NT2/D1 (cell line): ENCODE measurements at regions not wholly inside any gene's neighbourhood (a gene's known extent, or its start where the extent isn't known, plus 50 kb on each side); places are given as distances from the start of the nearest gene placed in this dataset.

Experiments used
- DNase-seq: peaks from one replicate; pipeline ENCODE4 v3.0.0-alpha.2; 2011; ENCODE audit warnings: low read depth, low spot score
- H3K27me3 ChIP-seq: 2 replicates; pipeline ENCODE4 v1.6.0; 2011; ENCODE audit warnings: mild to moderate bottlenecking; ENCODE audit not compliant: insufficient read length, insufficient read depth
- H3K36me3 ChIP-seq: 2 replicates; pipeline ENCODE4 v1.6.1; 2011; ENCODE audit warnings: mild to moderate bottlenecking, low read length, mixed read lengths; ENCODE audit not compliant: insufficient read depth, insufficient read length
- H3K4me1 ChIP-seq: 2 replicates; pipeline ENCODE4 v1.5.1; 2011; ENCODE audit not compliant: insufficient read depth, insufficient read length
- H3K4me3 ChIP-seq: 2 replicates; pipeline ENCODE4 v1.5.1; 2011; ENCODE audit warnings: low read depth; ENCODE audit not compliant: insufficient read length
- H3K9ac ChIP-seq: 2 replicates; pipeline ENCODE4 v1.6.0; 2011; ENCODE audit warnings: low read depth; ENCODE audit not compliant: insufficient read length
- H3K9me3 ChIP-seq: 2 replicates; pipeline ENCODE4 v1.5.1; 2011; ENCODE audit warnings: mild to moderate bottlenecking, low read length; ENCODE audit not compliant: insufficient read depth
- SUZ12 ChIP-seq: IDR thresholded peaks from 2 replicates; pipeline ENCODE4 v1.6.1; 2011; ENCODE audit not compliant: insufficient read length, insufficient read depth; ENCODE audit errors: extremely low read depth
- YY1 ChIP-seq: IDR thresholded peaks from 2 replicates; pipeline ENCODE4 v1.6.1; 2011; ENCODE audit not compliant: insufficient read length, insufficient read depth
- ZNF274 ChIP-seq: IDR thresholded peaks from 2 replicates; pipeline ENCODE4 v1.6.1; 2011; ENCODE audit warnings: mild to moderate bottlenecking, low read depth, low read length

DNA sequence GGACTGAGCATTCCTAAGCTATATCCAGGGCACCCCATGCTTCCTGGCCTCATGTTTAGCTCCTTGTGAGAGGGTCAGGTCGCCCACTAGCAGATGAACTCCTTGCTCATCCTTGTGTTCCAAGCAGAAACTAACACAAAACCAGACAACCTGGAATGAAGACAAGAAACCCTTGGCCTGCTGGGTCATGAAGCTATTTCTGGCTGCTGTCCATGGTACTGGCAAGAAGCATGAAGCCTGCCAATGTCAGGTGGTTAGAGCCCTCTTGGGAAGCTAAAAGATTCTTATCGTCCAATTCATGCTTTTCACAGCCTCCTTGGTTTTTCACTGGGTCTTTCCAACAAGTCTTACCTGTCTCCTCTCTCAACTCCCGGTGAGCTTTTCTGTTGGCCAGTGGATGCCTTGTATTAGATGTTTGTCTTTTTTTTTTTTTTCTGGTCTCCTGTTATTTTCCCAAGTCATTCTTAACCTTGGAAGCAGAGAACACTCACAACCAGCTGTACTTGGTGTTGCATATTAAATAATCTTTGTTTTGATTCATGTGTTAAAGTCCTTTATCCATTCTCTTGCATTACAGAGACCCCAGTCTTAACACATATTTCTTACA, 180.3 kb downstream of the ANKRD60 start:
- peaks cover 18% of the 10 kb centered on the region for H3K4me1 ChIP-seq
- no peak overlapping the region for H3K9ac ChIP-seq
- no peaks in the 10 kb centered on the region for H3K36me3 ChIP-seq
- H3K9me3 ChIP-seq = peaks cover 11% of the 10 kb centered on the region; the same call in 1 of the 2 replicates
- no peak overlapping the region for H3K4me3 ChIP-seq
- peak; percentile 57 for DNase-seq
- TF ChIP-seq ZNF274 (no peak), SUZ12 (no peak), YY1 (no peak)
- no peaks in the 10 kb centered on the region for H3K27me3 ChIP-seq

DNA sequence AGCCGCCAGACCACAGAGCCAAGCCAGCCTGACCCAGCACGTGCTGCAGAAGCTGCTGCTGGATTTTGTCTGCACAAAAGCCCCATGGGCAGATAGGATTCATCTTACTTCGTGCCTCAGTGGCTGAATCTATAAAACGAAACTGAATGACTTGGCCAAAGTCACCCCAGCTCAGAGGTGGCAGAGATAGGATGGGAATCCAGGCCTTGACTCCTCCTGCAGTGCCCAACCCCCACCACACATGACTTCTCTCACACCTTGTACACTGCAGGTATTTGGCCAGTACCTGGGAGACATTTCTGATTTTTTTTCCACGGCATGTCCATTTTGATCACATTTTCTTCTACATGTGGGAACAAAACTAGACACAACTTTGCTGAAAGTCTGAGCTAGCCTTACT, 182.1 kb downstream of the ANKRD60 start:
- no peaks in the 10 kb centered on the region for H3K27me3 ChIP-seq
- no peak overlapping the region for H3K9ac ChIP-seq
- peaks cover 4% of the 10 kb centered on the region; the same call in 1 of the 2 replicates for H3K9me3 ChIP-seq
- TF ChIP-seq SUZ12 (no peak), ZNF274 (no peak), YY1 (no peak)
- H3K36me3 ChIP-seq = no peaks in the 10 kb centered on the region
- no peak overlapping the region for H3K4me3 ChIP-seq
- H3K4me1 ChIP-seq = peaks cover 18% of the 10 kb centered on the region
- no peak for DNase-seq

DNA sequence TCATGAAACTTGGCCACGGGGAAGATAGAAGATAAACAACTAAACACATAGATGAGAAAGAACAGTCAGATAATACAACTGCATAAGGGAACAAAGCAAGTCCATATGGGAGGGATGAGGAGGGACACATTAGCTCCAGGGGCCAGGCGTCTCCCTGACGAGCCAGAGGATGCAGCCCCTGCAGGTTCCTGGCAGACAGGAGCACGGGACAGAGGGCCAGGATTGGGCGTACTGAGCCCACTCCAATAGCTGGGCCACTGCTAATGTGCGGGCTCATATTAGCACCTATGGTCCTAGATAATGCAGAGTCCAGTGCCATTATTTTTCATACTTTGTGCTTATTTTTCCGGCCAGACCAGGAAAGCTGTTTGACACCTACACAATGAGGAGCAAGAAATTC, 182.9 kb downstream of the ANKRD60 start:
- Histone ChIP-seq H3K9ac (no peak overlapping the region), H3K27me3 (no peaks in the 10 kb centered on the region), H3K9me3 (no peaks in the 10 kb centered on the region), H3K36me3 (no peaks in the 10 kb centered on the region), H3K4me1 (peaks cover 23% of the 10 kb centered on the region), H3K4me3 (no peak overlapping the region)
- TF ChIP-seq YY1 (no peak), SUZ12 (no peak), ZNF274 (no peak)
- DNase-seq = no peak

DNA sequence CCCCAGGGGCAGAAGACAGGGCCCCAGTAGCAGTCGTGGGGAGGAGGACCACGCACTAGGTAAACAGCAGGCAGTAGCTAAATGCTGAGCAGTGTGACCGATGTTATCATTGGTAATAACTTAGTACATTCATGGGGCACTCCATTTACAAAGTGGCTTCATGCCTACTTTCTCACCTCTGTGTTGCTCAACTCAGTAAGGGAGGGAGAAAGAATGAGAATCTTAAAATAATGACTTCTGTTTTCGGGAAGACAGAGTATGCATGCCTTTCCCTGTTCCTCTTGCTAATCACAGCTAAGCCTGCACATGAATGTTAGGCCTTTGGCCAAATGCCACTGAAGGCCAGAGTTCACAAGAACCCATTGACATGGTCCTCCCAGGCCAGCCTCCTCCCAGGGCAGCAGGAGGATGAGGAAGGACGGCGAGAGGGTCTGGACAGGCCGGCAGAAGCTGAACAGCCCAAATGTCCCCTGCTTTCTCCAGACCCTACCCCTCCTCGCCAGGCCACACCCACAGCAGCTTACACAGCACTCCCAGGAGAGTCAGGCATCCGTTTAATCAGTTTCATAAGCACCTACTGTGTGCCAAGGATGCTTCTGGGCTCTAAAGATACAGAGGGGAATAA, 183.4 kb downstream of the ANKRD60 start:
- DNase-seq = no peak
- no peak for TF ChIP-seq YY1
- TF ChIP-seq SUZ12 = no peak
- TF ChIP-seq ZNF274 = no peak
- no peaks in the 10 kb centered on the region for H3K27me3 ChIP-seq

DNA sequence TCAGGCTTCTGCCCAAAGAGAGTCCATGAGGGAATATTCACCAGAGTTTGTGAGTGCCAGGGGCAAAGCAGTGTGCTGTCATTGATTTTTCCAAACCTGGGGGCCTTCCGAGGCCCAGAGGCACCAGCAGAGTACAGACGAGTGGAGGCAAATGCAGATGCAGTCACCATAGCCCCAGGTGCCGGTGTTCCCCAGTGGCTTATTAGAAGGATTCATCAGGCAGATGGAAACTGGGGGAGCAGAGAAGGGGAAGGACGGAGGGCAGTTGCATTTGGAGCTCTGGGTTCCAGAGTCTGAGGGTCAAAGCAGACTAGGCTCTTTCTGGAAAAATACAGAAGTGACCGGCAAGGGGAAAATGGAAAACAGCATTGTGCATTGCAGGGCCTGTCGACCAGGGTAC, 184.2 kb downstream of the ANKRD60 start:
- Histone ChIP-seq H3K27me3 (no peaks in the 10 kb centered on the region), H3K36me3 (no peaks in the 10 kb centered on the region), H3K9me3 (no peaks in the 10 kb centered on the region), H3K9ac (no peak overlapping the region), H3K4me1 (peaks cover 29% of the 10 kb centered on the region), H3K4me3 (no peak overlapping the region)
- no peak for DNase-seq
- TF ChIP-seq ZNF274 (no peak), YY1 (no peak), SUZ12 (no peak)

More for the DNA sequence above, 183.4 kb downstream of the ANKRD60 start:
- H3K4me1 ChIP-seq = peaks cover 28% of the 10 kb centered on the region
- no peak overlapping the region for H3K9ac ChIP-seq
- H3K4me3 ChIP-seq = no peak overlapping the region
- H3K36me3 ChIP-seq = no peaks in the 10 kb centered on the region
- no peaks in the 10 kb centered on the region for H3K9me3 ChIP-seq

DNA sequence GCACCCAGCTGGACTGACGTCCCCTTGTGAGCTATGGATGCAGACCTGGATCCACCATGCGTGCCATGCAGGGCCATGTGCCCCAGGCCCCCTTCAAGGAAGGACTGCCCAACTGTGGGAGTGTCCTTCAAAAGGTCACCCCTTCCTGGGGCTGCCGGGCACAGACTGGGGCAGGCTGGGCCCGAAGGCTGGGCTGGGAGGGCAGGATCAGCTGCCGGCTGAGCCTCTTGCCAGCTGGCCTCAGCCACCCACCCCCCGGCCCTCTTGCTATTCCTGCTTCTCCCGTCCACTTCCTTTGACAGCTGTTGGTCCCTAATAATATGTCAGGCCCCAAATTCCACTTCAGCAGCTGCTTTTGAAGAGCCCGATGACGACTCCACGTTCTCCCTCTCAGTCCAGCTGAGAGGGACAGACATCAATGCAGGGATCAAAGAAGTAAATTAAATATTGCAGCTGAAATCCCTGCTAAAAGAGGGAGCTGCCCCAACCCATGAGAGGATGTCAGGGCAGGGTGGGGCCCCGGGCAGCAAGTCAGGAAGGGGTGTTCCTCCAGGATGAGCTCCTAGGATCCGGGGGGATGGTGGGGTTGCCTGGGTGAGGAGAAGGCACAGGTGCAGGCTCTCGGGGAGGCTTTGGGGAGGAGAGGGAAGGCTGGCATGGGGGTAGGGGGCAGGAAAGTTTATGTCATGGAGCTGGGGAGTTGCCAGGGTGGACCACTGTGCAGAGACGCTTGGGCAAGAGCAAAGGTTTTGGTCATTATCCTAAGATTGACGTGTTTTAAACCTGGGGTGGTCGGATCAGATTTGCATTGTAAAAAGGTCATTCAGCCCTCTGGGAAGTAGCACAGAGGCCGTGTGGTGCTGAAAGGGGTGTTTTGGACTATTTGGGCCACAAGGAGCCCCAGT, 185.0 kb downstream of the ANKRD60 start:
- Histone ChIP-seq H3K4me3 (no peak overlapping the region), H3K9me3 (no peaks in the 10 kb centered on the region), H3K27me3 (no peaks in the 10 kb centered on the region), H3K36me3 (no peaks in the 10 kb centered on the region), H3K4me1 (peaks cover 29% of the 10 kb centered on the region), H3K9ac (no peak overlapping the region)
- TF ChIP-seq SUZ12 = no peak
- no peak for TF ChIP-seq ZNF274
- no peak for TF ChIP-seq YY1
- DNase-seq = no peak

DNA sequence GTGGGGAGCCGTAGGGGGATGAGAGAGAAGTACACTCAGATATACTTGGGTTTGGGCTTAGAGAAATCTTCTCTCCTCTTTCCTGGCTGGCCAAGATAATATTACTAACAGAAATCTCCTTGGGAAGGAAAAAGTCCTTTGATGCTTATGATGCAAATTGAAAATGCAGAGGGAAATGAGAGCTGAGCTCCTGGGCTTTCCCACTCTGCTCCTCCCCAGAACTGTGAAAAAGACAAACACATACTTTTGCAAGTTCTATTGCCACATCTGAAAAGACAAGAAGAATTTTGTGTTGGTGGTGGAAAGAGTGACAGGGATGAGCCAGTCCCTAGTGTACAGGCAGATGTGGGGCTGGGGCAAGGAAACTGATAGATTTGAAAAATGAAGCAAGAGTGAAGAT, 185.9 kb downstream of the ANKRD60 start:
- H3K9me3 ChIP-seq = no peaks in the 10 kb centered on the region
- H3K27me3 ChIP-seq = no peaks in the 10 kb centered on the region
- H3K9ac ChIP-seq = no peak overlapping the region
- H3K36me3 ChIP-seq = no peaks in the 10 kb centered on the region
- DNase-seq = no peak
- H3K4me3 ChIP-seq = no peak overlapping the region
- TF ChIP-seq YY1 (no peak), ZNF274 (no peak), SUZ12 (no peak)
- peaks cover 29% of the 10 kb centered on the region for H3K4me1 ChIP-seq
